ENCODE measurements at regions not wholly inside any gene's neighbourhood (a gene's known extent, or its start where the extent isn't known, plus 50 kb on each side); places are given as distances from the start of the nearest gene placed in this dataset.

DNA sequence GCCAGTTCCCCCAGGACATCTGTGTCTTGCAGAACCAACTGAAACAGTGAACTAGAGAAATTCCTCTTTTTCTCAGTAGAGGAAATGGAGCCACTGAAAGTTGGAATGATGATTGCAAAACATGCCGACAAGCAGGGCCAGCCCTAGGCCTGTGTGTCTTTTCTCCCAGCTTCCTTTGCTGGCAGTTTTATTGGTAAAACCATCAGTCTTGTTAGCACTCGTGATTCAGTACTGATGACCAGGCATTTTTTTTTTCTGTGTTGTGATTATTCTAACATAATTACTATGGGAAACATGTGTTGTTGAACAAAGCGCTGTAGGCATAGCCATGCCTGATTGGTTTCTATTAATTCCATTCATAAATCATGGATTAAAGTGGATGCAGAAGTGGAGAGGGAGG, 620.7 kb downstream of the AACS start:
- no peak for DNase-seq

- no peak for DNase-seq
Observed at GRCh38 chr12:125687403-125687802, 622.2 kb downstream of the AACS start.

GRCh38 chr12:125687820-125688219, 622.6 kb downstream of the AACS start:
- DNase-seq, result no peak

GRCh38 chr12:125688223-125688622, 623.0 kb downstream of the AACS start:
- no peak for DNase-seq

- no peak for DNase-seq
Observed at GRCh38 chr12:125688881-125689280, 623.6 kb downstream of the AACS start.

GRCh38 chr12:125689576-125690410, 624.6 kb downstream of the AACS start:
- DNase-seq, result no peak

DNA sequence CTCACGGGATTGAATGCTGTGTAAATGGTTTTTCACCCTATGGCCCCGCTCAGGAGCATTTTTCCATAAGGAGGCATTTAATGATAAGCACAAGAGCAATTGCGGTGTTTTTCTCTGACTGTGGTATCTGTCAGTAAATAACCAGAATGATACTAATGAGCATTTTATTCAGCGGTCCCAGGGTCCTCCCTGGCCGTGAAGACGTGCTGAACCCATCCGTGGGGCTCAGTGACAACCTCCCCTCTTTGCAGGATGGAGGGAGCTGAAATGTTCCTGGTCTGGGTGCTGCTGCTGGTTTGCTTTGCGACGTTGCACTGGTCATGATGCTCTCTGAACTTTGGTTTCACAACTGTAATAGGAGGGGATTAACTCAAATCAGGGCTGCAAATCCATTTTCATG, 625.6 kb downstream of the AACS start:
- no peak for DNase-seq

DNA sequence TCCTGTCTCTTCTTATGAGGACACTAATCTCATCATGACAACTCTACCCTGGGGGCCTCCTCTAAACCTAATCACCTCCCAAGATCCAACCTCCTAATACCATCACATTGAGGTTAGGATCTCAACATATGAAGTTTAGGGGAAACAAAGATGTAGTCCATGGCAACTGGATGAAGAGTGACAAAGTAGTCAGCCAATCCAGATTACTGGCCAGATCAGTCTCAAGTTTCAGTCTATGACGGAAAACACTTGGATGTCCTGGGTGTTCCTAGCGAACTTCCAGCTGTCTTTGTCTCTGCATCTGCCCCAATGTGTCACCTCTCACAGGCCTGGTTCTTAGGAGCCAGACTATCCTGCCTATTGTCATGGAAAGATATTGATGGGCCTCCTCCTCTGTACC, 630.8 kb downstream of the AACS start:
- no peak for DNase-seq

GRCh38 chr12:125704803-125705202, 639.6 kb downstream of the AACS start:
- DNase-seq, result no peak

DNA sequence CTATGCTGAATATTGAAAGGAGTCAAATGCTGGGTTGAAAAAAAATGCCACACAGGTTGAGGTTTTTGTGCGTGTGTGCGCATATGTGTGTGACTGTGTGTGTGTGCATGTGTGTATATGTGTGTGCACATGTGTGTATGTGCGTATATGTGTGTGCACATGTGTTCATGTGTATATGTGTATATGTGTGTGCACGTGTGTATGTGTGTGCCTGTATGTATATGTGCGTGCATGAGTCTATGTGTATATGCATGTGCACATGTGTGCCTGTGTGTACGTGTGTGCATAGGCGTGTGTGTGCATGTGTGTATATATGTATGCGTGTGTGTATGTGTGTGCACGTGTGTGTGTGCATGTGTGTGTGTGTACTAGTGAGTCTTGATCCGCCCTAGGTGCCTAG, 655.7 kb downstream of the AACS start:
- no peak for DNase-seq

DNA sequence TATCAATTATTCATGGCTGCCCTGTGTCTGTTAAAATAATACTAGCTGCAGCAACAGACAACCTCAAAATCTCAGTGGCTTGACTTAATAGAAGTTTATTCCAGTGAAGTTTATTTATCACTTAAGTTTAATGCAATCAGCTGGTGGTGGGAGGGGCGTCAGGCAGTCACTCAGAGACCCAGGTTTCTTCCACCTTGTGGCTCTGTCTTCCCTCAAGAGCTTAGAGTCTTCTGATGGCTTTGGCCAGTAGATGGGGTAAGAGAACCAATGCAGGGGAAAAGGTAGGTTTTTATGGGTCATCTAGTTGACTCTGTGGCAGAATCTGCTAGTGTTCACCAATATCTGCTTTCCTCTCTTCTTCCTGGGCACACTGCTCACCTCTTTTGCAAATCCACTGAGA, 668.9 kb downstream of the AACS start:
- no peak for DNase-seq

DNA sequence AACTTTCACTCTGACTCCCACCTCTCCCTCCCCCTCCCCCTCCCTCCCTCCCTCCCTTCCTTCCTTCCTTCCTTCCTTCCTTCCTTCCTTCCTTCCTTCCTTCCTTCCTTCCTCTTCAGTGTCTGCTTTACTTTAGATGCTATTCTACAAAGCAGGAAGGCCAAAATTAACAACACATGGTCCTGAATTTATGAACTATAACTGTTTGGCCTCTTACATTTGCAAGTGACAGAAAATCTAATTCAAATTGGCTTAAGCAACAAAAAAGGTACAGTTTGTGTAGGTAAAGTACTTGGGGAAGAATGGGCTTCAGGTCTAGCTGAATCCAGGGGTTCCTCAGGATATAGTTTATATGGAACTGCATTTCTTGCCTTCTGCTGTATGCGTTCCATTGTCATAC, 673.0 kb downstream of the AACS start:
- DNase-seq, result no peak

GRCh38 chr12:125742413-125742812, 677.2 kb downstream of the AACS start:
- no peak for DNase-seq

GRCh38 chr12:125744201-125744600, 679.0 kb downstream of the AACS start:
- DNase-seq, result no peak

DNA sequence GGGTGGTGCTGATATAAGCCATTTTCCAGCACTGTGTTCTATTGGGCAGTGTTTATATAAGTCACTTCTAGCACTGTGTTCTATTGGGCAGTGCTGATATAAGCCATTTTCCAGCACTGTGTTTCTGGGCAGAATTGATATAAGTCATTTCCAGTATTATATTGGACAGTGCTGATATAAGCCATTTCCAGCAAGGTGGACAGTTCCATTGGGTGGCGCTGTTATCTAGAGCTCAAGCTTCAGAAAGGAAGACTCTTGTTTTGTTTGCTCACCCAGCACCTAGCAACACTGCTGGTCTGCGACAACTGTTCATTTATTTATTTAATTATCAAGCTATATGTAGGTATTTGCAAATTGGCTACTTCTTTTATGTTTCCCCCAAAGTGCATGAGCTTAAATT, 690.3 kb downstream of the AACS start:
- DNase-seq, result no peak

DNA sequence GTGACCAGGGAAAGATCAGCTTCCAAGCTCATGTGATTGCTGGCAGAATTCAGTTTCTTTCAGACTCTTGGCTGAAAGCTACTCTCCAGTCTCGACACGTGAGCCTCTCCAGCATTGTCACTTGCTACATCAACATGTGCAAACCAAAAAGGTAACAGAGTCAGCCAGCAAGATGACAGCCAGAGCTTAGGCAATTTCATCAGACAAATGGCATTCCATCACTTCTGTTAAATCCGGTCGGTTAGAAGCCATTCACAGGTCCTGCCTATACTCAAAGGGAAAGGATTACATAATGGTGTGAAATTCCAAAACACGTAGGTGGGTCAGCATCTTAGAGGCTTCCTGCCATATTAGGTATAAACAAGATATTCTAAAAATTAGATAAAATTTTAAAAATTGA, 700.9 kb downstream of the AACS start:
- DNase-seq, result no peak

DNA sequence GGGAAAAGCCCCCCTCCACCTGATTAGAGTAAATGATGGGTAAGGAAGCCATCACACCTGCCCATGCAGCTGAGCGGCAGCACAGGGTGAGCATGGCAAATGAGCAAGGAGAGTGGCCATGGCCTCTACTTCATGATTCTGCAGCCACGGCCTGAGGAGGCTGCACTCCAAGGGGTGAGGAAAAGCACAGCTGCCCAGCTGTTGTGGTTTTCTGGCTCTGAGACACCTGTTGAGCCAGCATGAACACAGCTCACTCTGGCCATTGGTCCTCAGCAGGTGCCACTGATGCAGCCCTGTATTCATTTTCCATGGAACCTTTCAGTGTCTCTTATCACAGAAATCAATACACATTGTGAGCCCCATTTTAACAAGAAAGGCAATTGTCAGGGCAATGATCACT, 707.2 kb downstream of the AACS start:
- DNase-seq, result no peak

GRCh38 chr12:125773033-125773640, 707.9 kb downstream of the AACS start:
- no peak for DNase-seq

DNA sequence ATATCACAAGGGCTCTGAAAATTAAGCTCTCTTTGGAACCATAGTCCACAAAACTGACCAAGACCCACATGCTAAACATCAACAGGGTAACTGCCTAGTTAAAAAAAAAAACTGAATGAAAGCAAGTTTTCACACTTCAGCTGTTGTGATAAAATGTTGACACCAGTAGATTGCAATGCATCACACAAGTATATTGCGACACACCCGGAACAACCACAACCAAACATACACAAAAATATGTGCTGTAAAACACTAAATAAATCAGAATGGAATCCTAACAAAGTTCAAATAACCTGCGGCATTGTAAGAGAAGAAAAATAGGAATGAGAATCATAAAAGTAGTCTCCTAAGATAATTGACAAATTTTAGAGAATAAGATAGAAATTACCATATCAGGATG, 710.3 kb downstream of the AACS start:
- no peak for DNase-seq

- DNase-seq, result no peak
Observed at GRCh38 chr12:125776212-125776611, 711.0 kb downstream of the AACS start.

DNA sequence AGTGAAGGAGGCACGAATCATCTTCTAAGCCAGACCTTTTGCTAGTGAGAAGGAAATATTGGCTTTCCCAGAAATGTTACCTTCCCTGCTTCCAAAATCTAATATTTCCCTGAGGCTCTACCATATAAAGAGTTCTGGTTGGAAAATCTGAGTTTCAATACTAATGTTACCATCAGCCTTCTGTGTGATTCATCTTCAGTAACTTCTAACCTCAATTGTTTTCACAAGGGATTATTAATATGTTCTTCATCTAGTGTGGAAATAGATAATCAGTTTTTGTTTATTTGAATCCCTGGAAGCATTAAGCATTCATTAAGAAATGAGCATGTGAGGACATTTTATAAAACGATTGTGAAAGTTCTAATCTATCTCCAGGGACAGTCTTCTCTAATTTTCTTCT, 720.9 kb downstream of the AACS start:
- no peak for DNase-seq

DNA sequence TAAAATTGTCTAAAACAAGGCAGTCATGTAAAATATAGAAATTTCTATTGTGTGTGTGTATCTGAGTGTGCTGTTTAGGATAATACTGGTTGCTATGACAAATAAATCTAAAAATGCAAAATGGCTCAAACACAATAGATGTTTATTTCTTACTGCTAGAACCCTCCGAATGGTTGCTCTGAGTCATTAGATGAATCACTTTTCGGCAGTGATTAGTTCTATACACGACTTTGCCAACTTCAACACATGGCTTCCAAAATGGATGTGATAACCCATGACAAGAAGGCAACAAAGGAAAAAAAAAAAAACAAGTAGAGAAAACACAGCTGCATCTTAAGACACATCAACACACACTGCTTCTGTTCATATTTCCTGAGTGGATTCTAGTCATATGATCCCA, 729.2 kb downstream of the AACS start:
- no peak for DNase-seq

DNA sequence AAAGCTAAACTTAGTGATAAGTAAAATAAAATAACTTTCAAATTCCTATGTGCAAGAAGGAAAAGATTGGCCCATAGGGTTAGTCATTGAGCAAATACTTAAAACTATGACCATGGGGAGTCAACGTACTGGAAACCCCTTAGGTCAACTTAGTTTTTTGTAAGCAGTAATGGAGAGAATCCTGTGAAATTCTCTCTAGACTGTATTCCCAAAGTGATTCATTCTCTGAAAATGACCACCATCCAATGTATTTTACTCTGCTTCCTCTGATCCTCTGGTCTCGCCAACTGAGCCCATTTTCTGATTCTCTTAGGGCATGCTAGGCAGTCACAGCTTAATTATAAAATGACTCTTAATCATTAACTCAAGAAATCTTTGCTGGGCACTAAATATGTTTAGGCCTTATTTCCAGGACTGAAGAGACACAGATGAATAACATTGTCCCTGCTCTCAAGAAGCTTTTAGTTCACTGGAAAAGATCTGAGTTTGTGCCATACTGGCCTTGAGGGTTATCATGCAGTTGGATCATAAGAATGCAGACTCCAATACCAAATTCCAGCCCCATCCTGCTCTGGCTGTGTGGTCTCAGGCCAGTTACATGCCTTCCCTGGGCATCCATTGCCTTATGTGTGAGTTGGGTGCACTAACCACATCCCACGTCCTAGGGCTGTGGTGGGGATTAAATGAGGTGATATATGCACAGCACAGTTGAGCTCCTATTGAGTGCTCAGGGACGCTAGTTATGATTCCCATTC, 732.4 kb downstream of the AACS start:
- no peak for DNase-seq

DNA sequence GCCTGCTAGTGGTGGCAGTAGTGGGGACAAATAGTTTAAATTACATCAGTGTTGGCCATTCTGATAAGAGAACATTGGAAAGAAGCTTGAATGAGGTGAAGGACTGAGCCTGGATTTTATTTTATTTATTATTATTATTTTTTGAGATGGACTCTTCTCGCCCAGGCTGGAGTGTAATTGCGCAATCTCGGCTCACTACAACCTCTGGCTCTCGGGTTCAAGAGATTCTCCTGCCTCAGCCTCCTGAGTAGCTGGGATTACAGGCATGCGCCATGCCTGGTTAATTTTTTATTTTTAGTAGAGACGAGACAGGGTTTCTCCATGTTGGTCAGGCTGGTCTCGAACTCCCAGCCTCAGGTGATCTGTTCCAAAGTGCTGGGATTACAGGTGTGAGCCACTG, 739.4 kb downstream of the AACS start:
- DNase-seq, result no peak

Measured in midbrain (tissue), 1 donor.